Loucy (cell line): ENCODE measurements at regions not wholly inside any gene's neighbourhood (a gene's known extent, or its start where the extent isn't known, plus 50 kb on each side); places are given as distances from the start of the nearest gene placed in this dataset.

ENCODE experiments used
- H2AFZ ChIP-seq: fragments of 200-600 bp; sonication (generic); 2 replicates; pipeline ENCODE4 v1.6.0; 2016; ENCODE audit warnings: antibody characterized with exemption, mild to moderate bottlenecking, low read length, moderate library complexity
- H3F3A ChIP-seq: fragments of 200-600 bp; 2 replicates; pipeline ENCODE4 v1.6.0; 2016; ENCODE audit warnings: antibody characterized with exemption, low read depth, mild to moderate bottlenecking
- H3K27me3 ChIP-seq: fragments of 200-600 bp; sonication (generic); 2 replicates; pipeline ENCODE4 v1.6.1; 2014; ENCODE audit warnings: low read length, mild to moderate bottlenecking; ENCODE audit not compliant: insufficient read depth, poor library complexity, severe bottlenecking
- H3K36me3 ChIP-seq: fragments of 200-600 bp; sonication (generic); 2 replicates; pipeline ENCODE4 v1.6.1; 2016; ENCODE audit warnings: low read length; ENCODE audit not compliant: insufficient read depth
- H3K4me1 ChIP-seq: fragments of 200-600 bp; sonication (generic); 2 replicates; pipeline ENCODE4 v1.5.1; 2014; ENCODE audit warnings: low read length, mild to moderate bottlenecking; ENCODE audit not compliant: insufficient read depth, poor library complexity, severe bottlenecking
- H3K4me2 ChIP-seq: fragments of 200-600 bp; sonication (generic); 2 replicates; pipeline ENCODE4 v1.6.0; 2014; ENCODE audit warnings: antibody characterized with exemption, low read length, low read depth, mild to moderate bottlenecking; ENCODE audit not compliant: poor library complexity, severe bottlenecking
- H3K4me3 ChIP-seq: fragments of 200-600 bp; sonication (generic); 2 replicates; pipeline ENCODE4 v1.5.1; 2014; ENCODE audit warnings: low read length, mild to moderate bottlenecking, mixed read lengths; ENCODE audit not compliant: poor library complexity, severe bottlenecking
- H3K79me2 ChIP-seq: fragments of 200-600 bp; sonication (generic); 2 replicates; pipeline ENCODE4 v1.6.1; 2014; ENCODE audit warnings: low read length; ENCODE audit not compliant: insufficient read depth
- H3K9ac ChIP-seq: fragments of 200-600 bp; sonication (generic); 2 replicates; pipeline ENCODE4 v1.6.0; 2014; ENCODE audit warnings: mild to moderate bottlenecking, low read depth, low read length, moderate library complexity; ENCODE audit not compliant: poor library complexity, severe bottlenecking
- H3K9me2 ChIP-seq: fragments of 200-600 bp; sonication (generic); replicated peaks from 2 replicates; pipeline ENCODE4 v1.6.1; 2016; ENCODE audit warnings: low read depth, low read length, mixed read lengths
- H3K9me3 ChIP-seq: fragments of 200-600 bp; sonication (generic); 2 replicates; pipeline ENCODE4 v1.6.1; 2014; ENCODE audit warnings: mild to moderate bottlenecking, antibody characterized with exemption, low read length, low read depth; ENCODE audit not compliant: insufficient read depth
- H4K20me1 ChIP-seq: fragments of 200-600 bp; sonication (generic); 2 replicates; pipeline ENCODE4 v1.6.0; 2014; ENCODE audit warnings: antibody characterized with exemption, low read length, mild to moderate bottlenecking; ENCODE audit not compliant: insufficient read depth, poor library complexity, severe bottlenecking
- EZH2phosphoT487 ChIP-seq: fragments of 200-600 bp; IDR thresholded peaks from 2 replicates; pipeline ENCODE4 v1.6.1; 2018; ENCODE audit warnings: antibody characterized with exemption, mild to moderate bottlenecking, moderate library complexity, borderline replicate concordance
- TF ChIP-seq, protein P1 (sequence below): fragments of 200-600 bp; sonication (generic); conservative IDR thresholded peaks from 2 replicates; pipeline ENCODE4 v1.5.1; 2014; ENCODE audit warnings: mild to moderate bottlenecking, antibody characterized with exemption, low read length

DNA sequence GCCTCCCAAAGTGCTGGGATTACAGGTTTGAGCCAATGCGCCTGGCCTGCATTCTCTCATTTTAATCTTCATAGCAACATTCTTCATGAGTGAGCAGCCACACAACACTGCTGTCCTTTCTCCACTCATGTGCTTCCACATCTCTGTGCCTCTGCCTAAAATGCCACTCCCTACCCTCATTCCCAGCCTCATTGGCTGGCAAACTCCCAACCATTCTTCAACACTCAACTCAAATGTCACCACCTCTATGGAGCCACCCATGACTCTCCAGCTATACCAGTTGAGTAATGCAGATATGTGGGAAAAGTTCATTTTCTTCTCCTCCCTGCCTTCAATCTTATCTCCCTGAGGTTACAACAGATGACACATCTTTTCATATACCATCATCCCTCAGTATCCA lies 53.9 kb upstream of the ZC3H12A start:
- Histone ChIP-seq H3K36me3 (no peaks in the 10 kb centered on the region), H3K4me2 (no peak overlapping the region), H3K4me3 (no peak overlapping the region), H3K9me3 (no peaks in the 10 kb centered on the region), H3K9ac (no peak overlapping the region), H4K20me1 (no peaks in the 10 kb centered on the region), H2AFZ (no peak overlapping the region), H3K4me1 (no peaks in the 10 kb centered on the region), H3K79me2 (no peaks in the 10 kb centered on the region), H3F3A (no peaks in the 10 kb centered on the region), H3K9me2 (no peaks in the 10 kb centered on the region), H3K27me3 (no peaks in the 10 kb centered on the region)
- TF ChIP-seq EZH2phosphoT487 = no peak

DNA sequence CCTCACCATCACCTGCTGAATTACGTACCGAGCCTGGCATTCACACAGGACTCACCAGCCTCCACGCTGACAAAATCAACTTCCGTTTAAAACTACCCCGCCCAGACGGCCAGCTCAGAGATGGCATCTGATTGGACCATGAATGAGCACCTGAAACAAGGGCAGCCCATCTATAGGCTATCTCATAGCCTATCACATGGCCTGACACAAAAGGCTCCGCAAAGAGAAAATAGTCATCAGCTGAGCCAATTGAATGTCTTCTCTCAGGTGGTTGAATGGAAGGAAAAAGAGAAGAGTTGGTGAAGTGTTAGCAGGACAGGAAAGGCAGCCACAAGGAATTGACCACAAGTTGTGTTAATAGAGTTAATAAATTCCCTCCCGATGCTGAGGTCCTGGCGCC lies 50.6 kb upstream of the ZC3H12A start:
- no peak overlapping the region for H2AFZ ChIP-seq
- no peaks in the 10 kb centered on the region for H3K79me2 ChIP-seq
- no peaks in the 10 kb centered on the region for H3K9me3 ChIP-seq
- H3K4me1 ChIP-seq = no peaks in the 10 kb centered on the region
- H4K20me1 ChIP-seq = no peaks in the 10 kb centered on the region
- H3K4me3 ChIP-seq = no peak overlapping the region
- no peaks in the 10 kb centered on the region for H3K9me2 ChIP-seq
- H3K27me3 ChIP-seq = no peaks in the 10 kb centered on the region
- H3K4me2 ChIP-seq = no peak overlapping the region
- no peaks in the 10 kb centered on the region for H3K36me3 ChIP-seq
- no peak for TF ChIP-seq EZH2phosphoT487
- H3F3A ChIP-seq = no peaks in the 10 kb centered on the region
- no peak overlapping the region for H3K9ac ChIP-seq

DNA sequence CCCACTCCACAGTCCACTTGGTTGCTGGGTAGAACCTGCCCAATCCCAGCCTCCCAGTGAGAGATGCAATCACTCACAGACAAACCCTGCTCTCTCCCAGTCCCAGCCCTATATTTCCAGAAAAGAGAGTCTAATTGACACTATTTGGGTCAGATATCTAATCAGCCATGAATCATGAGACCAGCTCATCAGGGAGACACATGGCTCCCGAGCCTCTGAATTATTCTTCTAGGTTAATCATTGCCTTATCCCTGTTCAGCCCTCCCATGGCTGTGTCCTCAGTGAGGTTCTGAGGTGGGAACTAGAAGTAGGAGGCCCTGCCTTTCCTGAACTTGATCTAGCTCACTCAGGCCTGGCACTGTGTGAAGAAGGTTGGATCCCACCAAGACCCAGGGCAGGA lies 49.9 kb upstream of the ZC3H12A start:
- Histone ChIP-seq H3K79me2 (no peaks in the 10 kb centered on the region), H3K9ac (no peak overlapping the region), H3K36me3 (no peaks in the 10 kb centered on the region), H3K9me3 (no peaks in the 10 kb centered on the region), H3F3A (no peaks in the 10 kb centered on the region), H3K27me3 (no peaks in the 10 kb centered on the region), H4K20me1 (no peaks in the 10 kb centered on the region), H2AFZ (no peak overlapping the region), H3K4me1 (no peaks in the 10 kb centered on the region), H3K4me3 (no peak overlapping the region), H3K9me2 (no peaks in the 10 kb centered on the region), H3K4me2 (no peak overlapping the region)
- TF ChIP-seq EZH2phosphoT487 = no peak
- TF ChIP-seq, protein P1, sequence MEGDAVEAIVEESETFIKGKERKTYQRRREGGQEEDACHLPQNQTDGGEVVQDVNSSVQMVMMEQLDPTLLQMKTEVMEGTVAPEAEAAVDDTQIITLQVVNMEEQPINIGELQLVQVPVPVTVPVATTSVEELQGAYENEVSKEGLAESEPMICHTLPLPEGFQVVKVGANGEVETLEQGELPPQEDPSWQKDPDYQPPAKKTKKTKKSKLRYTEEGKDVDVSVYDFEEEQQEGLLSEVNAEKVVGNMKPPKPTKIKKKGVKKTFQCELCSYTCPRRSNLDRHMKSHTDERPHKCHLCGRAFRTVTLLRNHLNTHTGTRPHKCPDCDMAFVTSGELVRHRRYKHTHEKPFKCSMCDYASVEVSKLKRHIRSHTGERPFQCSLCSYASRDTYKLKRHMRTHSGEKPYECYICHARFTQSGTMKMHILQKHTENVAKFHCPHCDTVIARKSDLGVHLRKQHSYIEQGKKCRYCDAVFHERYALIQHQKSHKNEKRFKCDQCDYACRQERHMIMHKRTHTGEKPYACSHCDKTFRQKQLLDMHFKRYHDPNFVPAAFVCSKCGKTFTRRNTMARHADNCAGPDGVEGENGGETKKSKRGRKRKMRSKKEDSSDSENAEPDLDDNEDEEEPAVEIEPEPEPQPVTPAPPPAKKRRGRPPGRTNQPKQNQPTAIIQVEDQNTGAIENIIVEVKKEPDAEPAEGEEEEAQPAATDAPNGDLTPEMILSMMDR = no peak
